ENCODE measurements at regions not wholly inside any gene's neighbourhood (a gene's known extent, or its start where the extent isn't known, plus 50 kb on each side); places are given as distances from the start of the nearest gene placed in this dataset.

DNA sequence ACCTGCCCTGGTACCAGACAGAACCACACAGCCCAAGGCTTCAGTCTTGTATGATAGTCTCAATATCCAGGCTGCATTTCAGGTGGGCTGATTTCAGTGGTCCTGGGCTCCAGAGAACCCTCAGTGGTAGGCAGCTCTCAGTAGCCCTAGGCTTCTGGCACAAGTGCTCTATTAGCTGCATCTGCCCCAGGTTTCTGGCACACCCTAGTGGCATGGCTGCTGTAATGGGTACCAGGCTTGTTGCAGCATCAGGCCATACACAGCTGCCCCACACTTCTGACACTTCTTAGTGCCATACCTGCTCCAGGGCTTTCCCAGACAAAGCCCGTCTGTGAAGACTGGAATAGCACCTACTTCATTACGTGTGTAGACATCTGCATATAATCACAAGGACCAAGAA is 1062.2 kb upstream of the EPHA6 start:
- TF ChIP-seq, protein P1, sequence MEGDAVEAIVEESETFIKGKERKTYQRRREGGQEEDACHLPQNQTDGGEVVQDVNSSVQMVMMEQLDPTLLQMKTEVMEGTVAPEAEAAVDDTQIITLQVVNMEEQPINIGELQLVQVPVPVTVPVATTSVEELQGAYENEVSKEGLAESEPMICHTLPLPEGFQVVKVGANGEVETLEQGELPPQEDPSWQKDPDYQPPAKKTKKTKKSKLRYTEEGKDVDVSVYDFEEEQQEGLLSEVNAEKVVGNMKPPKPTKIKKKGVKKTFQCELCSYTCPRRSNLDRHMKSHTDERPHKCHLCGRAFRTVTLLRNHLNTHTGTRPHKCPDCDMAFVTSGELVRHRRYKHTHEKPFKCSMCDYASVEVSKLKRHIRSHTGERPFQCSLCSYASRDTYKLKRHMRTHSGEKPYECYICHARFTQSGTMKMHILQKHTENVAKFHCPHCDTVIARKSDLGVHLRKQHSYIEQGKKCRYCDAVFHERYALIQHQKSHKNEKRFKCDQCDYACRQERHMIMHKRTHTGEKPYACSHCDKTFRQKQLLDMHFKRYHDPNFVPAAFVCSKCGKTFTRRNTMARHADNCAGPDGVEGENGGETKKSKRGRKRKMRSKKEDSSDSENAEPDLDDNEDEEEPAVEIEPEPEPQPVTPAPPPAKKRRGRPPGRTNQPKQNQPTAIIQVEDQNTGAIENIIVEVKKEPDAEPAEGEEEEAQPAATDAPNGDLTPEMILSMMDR (IDR thresholded peaks at IDR 0.05; ENCODE audit: low read length), result no peak
- no peak for TF ChIP-seq EZH2 (IDR thresholded peaks at IDR 0.05; ENCODE audit: borderline replicate concordance, low read length)
